ENCODE measurements at regions not wholly inside any gene's neighbourhood (a gene's known extent, or its start where the extent isn't known, plus 50 kb on each side); places are given as distances from the start of the nearest gene placed in this dataset.

DNA sequence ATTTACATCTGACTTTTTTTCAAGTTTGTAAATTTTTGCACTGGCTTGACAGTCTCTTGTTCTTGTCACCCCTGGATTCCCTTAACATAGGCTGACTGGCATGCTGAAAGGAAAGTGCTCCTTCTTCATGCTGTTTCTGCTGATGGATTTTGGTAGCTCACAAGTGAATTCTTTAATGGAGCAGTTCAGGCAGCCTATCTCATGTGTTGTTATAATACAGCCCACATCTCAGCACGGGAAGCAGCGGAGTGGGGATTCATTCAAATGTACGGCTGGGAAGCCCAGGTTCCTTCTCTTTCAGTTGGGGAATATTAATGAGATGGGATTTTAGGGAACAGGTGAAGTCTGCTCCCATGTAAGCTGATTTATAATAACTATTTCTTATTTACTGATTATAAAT lies 142.8 kb downstream of the CD8B2 start:
- DNase-seq (ENCODE audit: low spot score): no peak

DNA sequence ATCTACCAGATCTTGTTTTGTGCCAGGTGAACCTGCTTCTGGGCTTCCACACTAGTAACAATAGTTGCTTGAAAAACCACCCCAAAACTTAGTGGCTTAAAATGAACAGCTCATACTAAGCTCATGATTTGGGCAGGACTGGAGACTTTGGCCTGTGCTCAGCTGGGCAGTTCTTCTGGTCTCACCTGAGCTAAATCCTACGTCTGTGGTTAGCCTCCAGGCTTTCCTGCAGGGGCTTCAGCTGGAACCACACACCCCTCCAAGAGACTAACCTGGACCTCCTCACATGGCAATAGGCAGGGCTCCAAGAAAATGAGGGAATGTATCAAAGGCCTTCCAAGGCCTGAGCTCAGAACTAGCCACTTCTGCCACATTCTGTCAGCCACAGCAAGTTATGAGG lies 144.1 kb downstream of the CD8B2 start:
- no peak for DNase-seq (ENCODE audit: low spot score)

DNA sequence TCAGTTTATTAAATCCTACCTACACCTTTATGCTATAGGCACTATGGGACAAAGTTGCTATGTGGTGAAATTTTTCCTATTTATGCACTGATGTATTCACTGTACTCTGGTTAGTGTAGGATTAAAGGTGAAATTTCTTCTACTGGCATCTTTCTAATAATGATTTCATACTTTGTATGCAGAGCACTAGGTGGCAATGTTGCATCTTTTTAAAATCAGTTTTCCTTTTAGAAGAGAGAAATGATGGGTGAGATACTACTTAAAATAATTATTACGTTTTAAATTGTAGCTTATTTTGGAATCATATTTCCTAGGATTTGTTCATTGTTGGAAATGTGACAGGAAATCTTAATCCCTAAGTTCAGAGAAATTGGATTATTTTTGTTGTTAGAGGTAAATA lies 150.9 kb downstream of the CD8B2 start:
- no peak for DNase-seq (ENCODE audit: low spot score)

DNA sequence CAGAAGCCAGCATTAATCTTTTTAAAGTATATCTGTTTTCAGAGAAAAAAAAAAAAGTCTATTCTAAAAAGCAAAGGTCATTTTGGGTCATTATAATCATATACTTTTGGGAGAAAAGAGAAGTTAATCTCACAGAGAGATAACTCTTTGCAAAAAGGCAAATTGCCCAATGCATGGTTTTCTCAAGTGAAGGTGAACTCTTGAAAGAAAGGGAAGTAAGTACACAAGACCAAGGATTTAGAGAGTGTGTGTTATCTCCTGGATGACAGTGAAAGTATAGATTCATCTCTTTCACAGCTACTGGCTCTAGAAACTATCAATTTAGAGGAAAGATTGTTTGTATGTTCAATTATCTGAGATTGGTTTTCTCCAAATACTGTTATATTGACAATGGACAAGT lies 151.4 kb downstream of the CD8B2 start:
- DNase-seq (ENCODE audit: low spot score): no peak

DNA sequence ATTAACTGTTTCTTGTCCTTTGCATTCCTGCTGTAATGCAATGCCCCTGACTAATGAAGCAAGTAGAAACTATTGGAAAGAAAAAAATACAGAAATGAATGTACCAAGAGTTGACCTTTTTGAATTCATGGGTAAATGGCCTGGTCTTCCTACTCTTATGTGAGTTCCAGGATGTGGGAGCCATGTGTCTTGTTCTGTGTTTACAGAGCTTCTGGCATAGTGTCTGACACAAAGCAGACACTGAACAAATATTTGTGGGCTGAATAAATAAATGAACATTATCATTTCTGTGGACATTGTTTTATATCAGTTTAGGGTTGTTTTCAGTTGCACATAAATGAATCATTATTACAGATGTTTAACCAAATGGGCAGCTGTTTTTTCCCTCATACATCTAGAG lies 155.5 kb downstream of the CD8B2 start:
- DNase-seq (ENCODE audit: low spot score): no peak

DNA sequence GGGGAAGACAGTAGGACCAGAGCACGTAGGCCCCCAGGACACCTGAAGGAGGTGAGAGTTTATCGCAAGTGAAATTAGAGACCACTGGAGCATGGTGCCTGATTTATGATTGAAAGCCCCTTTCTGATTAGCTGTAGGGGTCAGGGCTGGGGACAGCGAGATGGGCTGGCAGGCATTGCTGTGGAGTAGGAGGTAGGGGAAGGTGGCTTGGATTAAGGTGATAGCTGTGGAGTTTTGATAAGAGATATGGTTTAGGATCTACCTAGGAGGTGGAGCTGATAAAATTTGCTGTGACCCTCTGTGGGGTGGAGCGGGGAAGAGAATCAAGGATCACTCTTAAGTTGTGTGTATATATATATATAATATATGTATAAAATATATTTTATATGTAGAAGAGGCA lies 157.5 kb downstream of the CD8B2 start:
- no peak for DNase-seq (ENCODE audit: low spot score)

DNA sequence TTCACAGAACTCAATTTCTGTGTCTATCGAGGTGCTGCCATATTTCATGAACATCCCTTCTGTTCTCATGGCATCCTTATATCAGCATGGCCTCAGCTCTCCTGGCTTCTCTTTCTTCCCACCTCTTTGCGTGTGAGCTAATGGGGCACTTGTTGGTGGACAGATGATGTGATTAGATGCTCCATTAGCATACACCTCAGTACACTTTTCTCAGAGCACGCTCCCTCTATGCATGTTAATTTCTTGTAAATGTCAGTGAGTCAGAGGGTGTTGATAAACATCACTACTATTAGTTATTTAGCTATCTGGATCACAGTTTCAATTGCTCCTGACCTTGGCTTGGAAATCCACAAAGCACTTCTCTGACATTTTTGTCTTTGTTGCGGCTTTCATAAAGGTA lies 159.4 kb downstream of the CD8B2 start:
- no peak for DNase-seq (ENCODE audit: low spot score)

DNA sequence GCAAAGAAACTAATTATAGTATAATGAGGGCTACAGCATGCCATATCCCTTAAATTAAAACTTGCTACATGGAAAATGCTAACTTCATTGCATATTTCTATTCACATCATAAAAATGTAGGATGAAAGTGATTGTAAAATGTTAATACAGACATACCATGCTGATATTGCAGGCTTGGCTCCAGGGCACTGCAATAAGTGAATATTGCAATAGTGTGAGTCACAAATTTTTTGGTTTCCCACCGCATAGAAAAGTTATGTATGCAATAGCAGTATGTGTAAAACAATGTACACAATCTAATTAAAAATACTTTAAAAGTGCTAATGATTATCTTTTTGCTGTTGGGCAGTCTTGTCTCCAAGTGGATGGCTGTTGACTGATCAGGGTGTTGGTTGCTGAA lies 162.1 kb downstream of the CD8B2 start:
- no peak for DNase-seq (ENCODE audit: low spot score)

DNA sequence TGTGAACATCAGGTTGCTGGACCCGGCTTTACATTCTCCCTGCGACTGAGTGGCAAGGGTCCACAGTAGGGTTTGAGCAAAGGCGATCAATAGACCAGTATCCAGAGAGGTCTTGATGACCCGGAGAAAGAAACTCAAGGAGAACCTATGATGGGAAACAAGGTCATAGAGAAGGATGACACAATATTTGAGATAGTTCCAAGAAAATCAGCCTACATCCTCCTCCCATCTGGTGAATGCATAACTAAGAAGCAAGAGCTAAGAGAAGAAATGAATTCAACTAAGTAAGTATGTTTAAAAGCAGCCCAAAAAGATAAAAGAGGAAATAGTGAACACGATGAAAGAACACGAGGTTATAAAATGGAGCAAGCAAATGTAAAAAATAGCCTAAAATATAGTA lies 166.3 kb downstream of the CD8B2 start:
- DNase-seq (ENCODE audit: low spot score): no peak

DNA sequence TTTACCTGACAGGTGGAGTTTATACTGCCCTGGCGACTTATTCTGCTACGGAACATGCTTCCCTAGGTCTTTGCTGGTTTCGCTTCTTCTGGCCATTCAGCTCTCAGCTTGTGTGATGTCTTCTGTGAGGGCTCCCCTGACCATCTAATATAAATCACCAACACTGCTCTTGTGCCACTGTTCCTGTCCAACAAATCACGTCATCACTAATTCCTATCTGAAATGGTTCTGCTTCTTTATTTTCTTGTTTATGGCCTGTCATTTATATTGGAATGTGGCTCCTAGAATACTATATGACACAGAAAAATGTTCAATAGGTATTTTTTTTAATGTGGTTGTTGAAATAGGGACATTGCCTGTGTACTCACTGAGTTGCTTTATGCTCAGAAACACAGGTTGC lies 171.5 kb downstream of the CD8B2 start:
- no peak for DNase-seq (ENCODE audit: low spot score)

DNA sequence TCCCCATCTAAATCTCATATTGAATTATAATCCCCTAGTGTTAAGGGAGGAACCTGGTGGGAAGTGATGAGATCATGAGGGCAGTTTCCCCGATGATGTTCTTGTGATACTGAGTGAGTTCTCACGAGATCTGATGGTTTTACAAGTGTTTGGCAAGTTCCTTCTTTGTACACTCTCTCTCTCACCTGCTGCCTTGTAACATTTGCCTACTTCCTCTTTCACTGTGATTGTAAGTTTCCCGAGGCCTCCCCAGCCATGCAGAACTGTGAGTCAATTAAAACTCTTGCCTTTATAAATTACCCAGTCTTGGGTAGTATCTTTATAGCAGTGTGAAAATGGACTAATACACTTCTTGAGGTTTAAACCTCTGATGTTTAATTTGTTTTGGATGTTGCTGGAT lies 177.5 kb downstream of the CD8B2 start:
- no peak for DNase-seq (ENCODE audit: low spot score)

DNA sequence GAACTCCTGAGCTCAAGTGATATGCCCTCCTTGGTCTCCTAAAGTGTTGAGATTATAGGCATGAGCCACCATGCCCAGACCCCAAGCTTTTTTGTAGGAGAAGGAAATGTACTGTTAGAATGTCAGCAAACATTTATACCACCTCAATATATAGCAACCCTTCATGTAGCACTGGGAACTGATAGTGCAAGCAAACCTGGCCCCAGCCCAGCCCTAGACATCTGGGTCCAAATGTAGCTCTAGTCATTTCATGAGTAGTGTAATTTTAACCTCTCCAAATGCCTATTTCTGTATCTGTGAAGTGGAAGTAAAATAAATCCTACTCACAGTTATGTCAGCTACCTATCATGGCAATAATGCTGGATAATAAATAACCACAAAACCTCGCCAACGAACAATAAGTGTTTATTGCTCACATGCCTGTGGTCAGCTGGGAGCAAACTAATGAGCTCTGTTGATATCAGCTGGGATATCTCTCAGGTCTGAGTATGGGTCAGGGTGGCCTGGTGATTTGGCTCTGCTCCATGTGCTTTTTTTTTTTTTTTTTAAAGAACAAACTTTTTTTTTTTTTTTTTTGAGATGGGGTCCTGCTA lies 180.4 kb downstream of the CD8B2 start:
- DNase-seq (ENCODE audit: low spot score): no peak

DNA sequence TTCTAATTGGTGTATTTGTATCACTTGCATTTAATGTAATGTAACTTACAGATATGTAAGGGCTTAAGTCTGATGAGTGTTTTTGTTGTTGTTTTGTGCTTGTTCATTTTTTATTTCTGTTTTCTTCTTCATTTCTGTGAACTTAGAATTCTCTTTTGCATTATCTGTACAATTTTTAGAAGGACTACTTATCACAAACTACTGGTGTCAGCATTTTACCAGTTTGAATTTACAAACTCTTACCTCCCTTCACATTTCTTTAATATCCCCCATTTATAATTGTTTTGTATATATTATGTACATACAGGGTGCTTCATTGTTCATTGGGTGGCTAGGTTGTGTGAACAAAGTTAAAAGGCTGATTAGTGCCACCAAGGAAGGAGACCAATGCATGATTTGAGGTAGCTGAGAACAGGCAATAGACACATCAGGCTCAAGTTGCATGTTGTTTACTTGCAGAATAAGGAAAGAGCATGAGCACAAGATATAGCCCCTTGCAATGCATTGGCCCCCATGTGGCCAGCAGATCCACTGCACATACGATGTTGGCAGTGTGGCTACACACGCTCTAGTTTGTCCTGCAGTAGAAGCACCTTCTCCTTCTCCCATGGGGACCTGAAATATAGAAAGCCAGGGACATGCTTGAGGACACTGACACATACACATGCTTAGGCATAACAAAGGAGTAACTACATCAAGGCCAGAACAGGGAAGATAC lies 198.2 kb downstream of the CD8B2 start:
- no peak for DNase-seq (ENCODE audit: low spot score)

DNA sequence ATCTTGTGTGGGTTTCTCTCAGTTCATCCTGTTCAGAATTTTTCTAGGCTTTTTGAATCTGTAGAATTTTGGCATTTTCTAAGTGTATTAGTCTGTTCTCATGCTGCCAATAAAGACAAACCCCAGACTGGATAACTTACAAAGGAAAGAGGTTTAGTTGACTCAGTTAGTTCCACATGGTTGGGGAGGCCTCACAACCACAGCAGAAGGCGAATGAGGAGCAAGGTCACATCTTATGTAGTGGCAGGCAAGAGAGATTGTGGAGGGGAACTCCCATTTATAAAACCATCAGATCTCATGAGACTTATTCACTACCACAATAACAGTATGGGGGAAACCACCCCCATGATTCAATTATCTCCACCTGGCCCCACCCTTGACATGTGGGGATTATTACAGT lies 199.2 kb downstream of the ST6GAL2 start:
- DNase-seq (ENCODE audit: low spot score): no peak

DNA sequence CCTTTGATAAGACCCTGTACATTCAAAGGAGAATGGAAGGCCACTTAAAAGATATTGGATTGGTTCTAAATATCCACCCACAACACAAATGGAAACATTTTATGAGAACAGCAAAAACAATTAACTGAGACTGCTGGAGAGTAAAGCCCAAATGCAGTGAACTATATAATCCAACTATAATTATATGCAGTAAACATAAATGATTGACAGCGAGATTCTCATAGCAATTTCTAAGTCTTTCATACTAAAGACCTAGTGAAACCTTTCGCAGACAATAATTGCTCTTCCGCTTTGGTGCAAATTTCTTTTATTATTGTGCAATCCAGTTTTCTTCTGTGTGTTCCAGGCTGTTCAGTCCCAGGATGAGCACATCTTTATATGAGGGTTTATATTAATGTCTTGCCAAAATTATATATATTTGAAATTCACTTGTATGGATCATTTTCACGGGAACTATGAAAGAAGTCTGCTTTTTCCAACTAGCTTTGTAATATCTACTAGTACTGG lies 190.9 kb downstream of the ST6GAL2 start:
- DNase-seq (ENCODE audit: low spot score): no peak

DNA sequence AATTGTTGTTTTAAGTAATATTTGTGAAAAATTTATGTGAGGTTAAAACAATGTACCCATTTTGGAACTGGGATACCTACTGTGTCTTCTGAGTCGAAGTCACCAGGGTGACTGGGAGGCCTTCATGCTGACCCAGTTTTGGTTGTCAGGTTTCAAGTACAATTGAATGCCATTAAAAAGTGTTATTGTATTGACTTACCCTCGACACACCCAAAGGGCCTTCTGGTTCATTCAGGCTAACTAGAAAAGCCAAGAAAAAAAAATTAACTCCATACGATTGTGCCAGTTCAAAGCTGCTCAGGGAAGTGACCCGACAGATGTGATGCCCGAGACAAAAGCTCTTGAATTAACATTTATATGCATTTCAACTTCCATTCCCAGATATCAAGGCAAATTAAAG lies 190.0 kb downstream of the ST6GAL2 start:
- no peak for DNase-seq (ENCODE audit: low spot score)

DNA sequence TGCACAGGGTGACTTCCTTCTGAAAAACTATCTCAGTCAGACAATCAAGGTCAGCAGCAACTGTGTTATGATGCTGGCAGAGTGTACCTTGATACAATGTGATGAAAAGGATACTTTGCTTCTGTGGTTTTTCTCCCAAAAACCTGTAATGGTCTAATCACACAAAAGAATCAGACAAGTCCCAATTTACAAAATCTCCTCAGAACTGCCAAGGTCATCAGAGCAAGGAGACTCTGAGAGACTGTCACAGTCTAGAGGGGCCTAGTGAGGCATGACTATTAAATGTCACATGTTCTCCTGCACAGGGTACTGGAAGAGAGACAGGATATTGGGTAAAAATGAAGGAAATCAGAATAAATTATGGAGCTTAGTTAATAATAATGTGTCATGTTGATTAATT lies 185.4 kb downstream of the ST6GAL2 start:
- no peak for DNase-seq (ENCODE audit: low spot score)

DNA sequence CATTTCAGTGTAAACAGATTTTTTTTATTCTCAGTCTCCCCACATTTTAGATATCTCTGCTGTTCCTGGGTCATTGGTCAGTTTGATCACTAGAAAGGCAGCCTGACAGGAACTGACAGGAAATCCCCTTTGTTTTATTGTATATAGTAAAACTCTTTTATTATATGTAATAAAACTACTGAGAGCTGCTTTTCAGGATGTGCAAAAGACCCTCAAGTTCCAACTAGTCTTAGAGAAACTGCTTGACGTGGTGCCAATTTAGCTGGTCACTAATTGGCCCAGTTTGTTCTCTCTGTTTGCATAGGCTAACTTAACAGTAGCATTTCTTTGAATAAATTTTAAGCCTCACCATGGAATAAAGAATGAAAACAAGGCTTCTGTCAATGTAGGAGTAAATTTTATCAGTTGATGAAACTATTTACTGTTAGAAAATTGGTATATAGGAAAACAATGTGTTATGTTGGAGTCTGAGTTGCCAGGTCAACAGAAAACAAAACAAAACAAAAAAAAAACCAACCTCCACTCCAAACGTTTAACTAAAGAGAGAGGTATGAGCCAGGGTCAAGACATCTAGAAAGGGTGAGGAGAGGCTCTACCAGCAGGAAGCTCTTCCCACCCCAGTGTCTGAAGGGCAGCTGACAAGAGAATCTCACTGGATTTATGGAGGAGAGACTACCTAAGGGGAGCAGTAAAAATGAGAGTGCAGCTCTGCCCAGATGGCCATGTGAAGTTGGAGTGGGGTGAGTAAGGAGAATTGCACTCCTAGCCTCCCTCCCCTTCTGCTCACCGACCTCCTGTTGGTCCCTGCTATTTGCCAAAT lies 184.6 kb downstream of the ST6GAL2 start:
- no peak for DNase-seq (ENCODE audit: low spot score)

DNA sequence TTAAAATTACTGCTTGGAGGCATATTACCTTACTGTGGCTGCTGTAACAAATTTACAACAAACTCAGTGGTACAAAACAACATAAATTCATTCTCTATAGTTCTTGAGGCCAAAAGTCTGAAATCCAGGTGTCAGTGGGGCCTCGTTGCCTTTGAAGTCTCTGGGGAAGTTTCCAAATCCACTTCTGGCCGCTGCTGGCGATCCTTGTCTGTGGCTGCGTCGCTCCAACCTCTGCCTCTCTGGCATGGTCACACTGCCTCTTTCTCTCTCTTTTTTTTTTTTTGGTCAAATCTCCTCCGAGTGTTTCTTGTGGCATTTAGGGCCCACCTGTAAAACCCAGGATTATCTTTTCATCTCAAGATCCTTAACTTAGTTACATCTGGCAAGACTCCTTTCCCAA lies 182.8 kb downstream of the ST6GAL2 start:
- DNase-seq (ENCODE audit: low spot score): no peak

DNA sequence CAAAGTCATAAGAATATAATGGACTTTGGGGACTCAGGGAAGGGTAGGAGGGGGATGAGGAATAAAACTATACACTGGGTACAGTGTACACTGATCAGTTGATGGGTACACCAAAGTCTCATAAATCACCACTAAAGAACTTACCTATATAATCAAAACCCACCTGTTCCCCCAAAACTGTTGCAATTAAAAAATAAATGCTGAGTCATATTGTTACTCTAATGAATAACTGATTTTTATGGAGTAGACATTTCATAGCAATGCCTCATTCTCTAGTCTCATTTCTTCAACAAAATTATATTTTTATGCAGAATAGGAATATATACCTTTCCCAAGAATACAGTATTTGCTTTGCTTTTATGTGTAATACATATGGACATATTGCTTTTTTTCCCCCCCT lies 181.2 kb downstream of the ST6GAL2 start:
- DNase-seq (ENCODE audit: low spot score): no peak

DNA sequence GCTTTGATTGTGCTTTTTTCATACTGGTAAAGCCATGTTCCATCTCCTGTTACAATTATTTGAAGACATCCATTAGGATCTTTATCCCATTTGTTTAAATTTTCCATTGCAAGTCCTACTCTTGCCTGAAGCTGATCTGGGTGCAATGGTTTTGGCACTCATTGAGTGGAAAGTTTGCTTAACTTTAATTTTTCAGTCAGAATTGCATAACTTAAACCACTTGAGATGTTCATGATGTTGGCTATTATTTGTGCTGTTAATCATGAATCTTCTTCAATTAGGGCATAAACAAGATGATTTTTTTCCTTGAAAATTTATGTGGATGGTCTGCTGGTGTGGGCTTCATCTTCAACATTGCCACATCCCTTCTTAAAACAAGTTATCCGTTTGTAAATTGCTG lies 180.1 kb downstream of the ST6GAL2 start:
- DNase-seq (ENCODE audit: low spot score): no peak

DNA sequence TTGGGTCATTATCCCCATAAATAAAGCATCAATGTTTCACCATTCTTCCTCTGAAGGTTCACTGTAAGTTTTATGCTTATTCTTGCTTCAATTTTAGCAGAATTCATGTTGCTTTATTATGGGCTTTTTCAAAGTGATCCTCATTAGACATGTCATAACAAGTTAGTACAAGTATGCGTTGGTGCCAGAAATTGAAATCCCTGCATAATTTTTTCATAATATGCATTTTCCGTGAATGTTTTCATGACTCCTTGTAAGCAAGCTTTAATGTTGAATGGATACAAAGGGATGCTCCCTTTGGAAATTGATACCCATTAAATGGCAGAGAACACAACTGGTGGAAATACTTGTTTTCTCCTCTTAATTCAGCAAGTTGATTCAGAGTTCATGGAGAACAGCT lies 179.7 kb downstream of the ST6GAL2 start:
- DNase-seq (ENCODE audit: low spot score): no peak

DNA sequence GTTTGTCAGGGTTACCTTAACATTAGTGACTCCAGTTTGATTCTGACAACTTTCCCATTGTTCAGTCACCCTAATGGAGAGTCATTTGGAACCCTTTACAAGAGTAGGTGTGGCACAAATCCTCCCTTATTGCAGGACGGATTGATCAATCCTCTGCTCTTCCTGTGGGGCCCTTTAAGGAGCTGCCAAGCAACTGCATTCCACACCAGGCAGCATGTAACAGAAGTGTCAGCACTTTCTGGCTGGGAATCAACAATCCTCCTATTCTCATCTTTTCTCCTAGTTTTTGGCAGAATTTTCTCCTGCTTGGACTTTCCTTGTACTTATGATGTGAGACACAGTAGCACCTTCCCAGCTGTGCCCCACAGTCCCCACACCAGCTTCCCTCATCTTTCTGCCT lies 177.8 kb downstream of the ST6GAL2 start:
- no peak for DNase-seq (ENCODE audit: low spot score)
